Rectal smooth muscle tissue (tissue), 1 donor: ENCODE measurements at regions not wholly inside any gene's neighbourhood (a gene's known extent, or its start where the extent isn't known, plus 50 kb on each side); places are given as distances from the start of the nearest gene placed in this dataset.
"Not testable (repeated sequence)": the region's sequence is repeated elsewhere in the genome, so short reads cannot be mapped to it uniquely, and the experiment has no call there.

ENCODE experiments used
- H3K27ac ChIP-seq: one replicate; pipeline ENCODE4 v1.7.0; 2013; ENCODE audit warnings: low read depth, low read length, inconsistent platforms
- H3K27me3 ChIP-seq: one replicate; pipeline ENCODE4 v1.7.0; 2013; ENCODE audit warnings: low read length; ENCODE audit not compliant: control insufficient read depth, insufficient read depth
- H3K36me3 ChIP-seq: one replicate; pipeline ENCODE4 v1.7.0; 2013; ENCODE audit warnings: low read length; ENCODE audit not compliant: control insufficient read depth, insufficient read depth
- H3K4me1 ChIP-seq: one replicate; pipeline ENCODE4 v1.7.0; 2013; ENCODE audit warnings: low read length; ENCODE audit not compliant: control insufficient read depth, insufficient read depth
- H3K4me3 ChIP-seq: one replicate; pipeline ENCODE4 v1.7.0; 2013; ENCODE audit warnings: low read length
- H3K9ac ChIP-seq: one replicate; pipeline ENCODE4 v1.7.0; 2013; ENCODE audit warnings: low read length

GRCh38 chr3:72028726-72029125, 243.8 kb upstream of the PROK2 start:
- not testable (repeated sequence) for H3K9ac ChIP-seq, H3K27me3 ChIP-seq

GRCh38 chr3:72028307-72028706, 243.4 kb upstream of the PROK2 start:
- not testable (repeated sequence) for H3K9ac ChIP-seq, H3K4me1 ChIP-seq, H3K36me3 ChIP-seq, H3K27me3 ChIP-seq, H3K4me3 ChIP-seq, H3K27ac ChIP-seq

More at GRCh38 chr3:72028726-72029125, 243.8 kb upstream of the PROK2 start:
- not testable (repeated sequence) for H3K36me3 ChIP-seq, H3K27ac ChIP-seq, H3K4me1 ChIP-seq, H3K4me3 ChIP-seq

- not testable (repeated sequence) for H3K4me1 ChIP-seq, H3K9ac ChIP-seq, H3K36me3 ChIP-seq, H3K27me3 ChIP-seq, H3K4me3 ChIP-seq, H3K27ac ChIP-seq
Observed at GRCh38 chr3:72027728-72028127, 242.8 kb upstream of the PROK2 start.

- Histone ChIP-seq H3K27ac (no peak overlapping the region), H3K27me3 (no peaks in the 10 kb centered on the region), H3K36me3 (no peaks in the 10 kb centered on the region), H3K4me3 (no peak overlapping the region), H3K9ac (no peak overlapping the region), H3K4me1 (no peaks in the 10 kb centered on the region)
Observed at GRCh38 chr3:72022027-72022426, 237.1 kb upstream of the PROK2 start.

- no peaks in the 10 kb centered on the region for H3K27me3 ChIP-seq
- no peak overlapping the region for H3K27ac ChIP-seq
Observed at GRCh38 chr3:72021531-72021930, 236.6 kb upstream of the PROK2 start.

GRCh38 chr3:72018343-72018984, 233.5 kb upstream of the PROK2 start:
- Histone ChIP-seq H3K4me3 (no peak overlapping the region), H3K9ac (no peak overlapping the region), H3K36me3 (no peaks in the 10 kb centered on the region), H3K27ac (no peak overlapping the region), H3K4me1 (no peaks in the 10 kb centered on the region), H3K27me3 (no peaks in the 10 kb centered on the region)

More at GRCh38 chr3:72021531-72021930, 236.6 kb upstream of the PROK2 start:
- H3K36me3 ChIP-seq = no peaks in the 10 kb centered on the region
- no peak overlapping the region for H3K4me3 ChIP-seq
- no peak overlapping the region for H3K9ac ChIP-seq
- no peaks in the 10 kb centered on the region for H3K4me1 ChIP-seq

GRCh38 chr3:72017935-72018334, 233.0 kb upstream of the PROK2 start:
- no peak overlapping the region for H3K4me3 ChIP-seq
- no peak overlapping the region for H3K27ac ChIP-seq
- no peaks in the 10 kb centered on the region for H3K27me3 ChIP-seq
- no peaks in the 10 kb centered on the region for H3K4me1 ChIP-seq
- H3K36me3 ChIP-seq = no peaks in the 10 kb centered on the region
- H3K9ac ChIP-seq = no peak overlapping the region

GRCh38 chr3:72017311-72017710, 232.4 kb upstream of the PROK2 start:
- no peaks in the 10 kb centered on the region for H3K36me3 ChIP-seq
- H3K27ac ChIP-seq = no peak overlapping the region
- H3K4me1 ChIP-seq = no peaks in the 10 kb centered on the region
- no peak overlapping the region for H3K9ac ChIP-seq
- no peak overlapping the region for H3K4me3 ChIP-seq
- H3K27me3 ChIP-seq = no peaks in the 10 kb centered on the region

GRCh38 chr3:72015463-72015862, 230.5 kb upstream of the PROK2 start:
- Histone ChIP-seq H3K27ac (no peak overlapping the region), H3K4me3 (no peak overlapping the region), H3K27me3 (no peaks in the 10 kb centered on the region), H3K4me1 (no peaks in the 10 kb centered on the region), H3K36me3 (no peaks in the 10 kb centered on the region), H3K9ac (no peak overlapping the region)

- no peak overlapping the region for H3K4me3 ChIP-seq
- H3K4me1 ChIP-seq = no peaks in the 10 kb centered on the region
- H3K36me3 ChIP-seq = no peaks in the 10 kb centered on the region
- no peak overlapping the region for H3K27ac ChIP-seq
- no peak overlapping the region for H3K9ac ChIP-seq
- no peaks in the 10 kb centered on the region for H3K27me3 ChIP-seq
Observed at GRCh38 chr3:72013084-72013483, 228.1 kb upstream of the PROK2 start.

GRCh38 chr3:72012363-72012762, 227.4 kb upstream of the PROK2 start:
- Histone ChIP-seq H3K27me3 (no peaks in the 10 kb centered on the region), H3K9ac (no peak overlapping the region), H3K4me1 (no peaks in the 10 kb centered on the region), H3K36me3 (no peaks in the 10 kb centered on the region), H3K27ac (no peak overlapping the region), H3K4me3 (no peak overlapping the region)

- Histone ChIP-seq H3K4me3 (no peak overlapping the region), H3K4me1 (no peaks in the 10 kb centered on the region), H3K36me3 (no peaks in the 10 kb centered on the region), H3K9ac (no peak overlapping the region), H3K27ac (no peak overlapping the region), H3K27me3 (no peaks in the 10 kb centered on the region)
Observed at GRCh38 chr3:72011485-72011884, 226.5 kb upstream of the PROK2 start.

- Histone ChIP-seq H3K36me3 (no peaks in the 10 kb centered on the region), H3K4me3 (no peak overlapping the region), H3K4me1 (no peaks in the 10 kb centered on the region), H3K9ac (no peak overlapping the region), H3K27ac (no peak overlapping the region), H3K27me3 (no peaks in the 10 kb centered on the region)
Observed at GRCh38 chr3:72009851-72010443, 225.0 kb upstream of the PROK2 start.
